ENCODE measurements at regions not wholly inside any gene's neighbourhood (a gene's known extent, or its start where the extent isn't known, plus 50 kb on each side); places are given as distances from the start of the nearest gene placed in this dataset.
"Not testable (repeated sequence)": the region's sequence is repeated elsewhere in the genome, so short reads cannot be mapped to it uniquely, and the experiment has no call there.

DNA sequence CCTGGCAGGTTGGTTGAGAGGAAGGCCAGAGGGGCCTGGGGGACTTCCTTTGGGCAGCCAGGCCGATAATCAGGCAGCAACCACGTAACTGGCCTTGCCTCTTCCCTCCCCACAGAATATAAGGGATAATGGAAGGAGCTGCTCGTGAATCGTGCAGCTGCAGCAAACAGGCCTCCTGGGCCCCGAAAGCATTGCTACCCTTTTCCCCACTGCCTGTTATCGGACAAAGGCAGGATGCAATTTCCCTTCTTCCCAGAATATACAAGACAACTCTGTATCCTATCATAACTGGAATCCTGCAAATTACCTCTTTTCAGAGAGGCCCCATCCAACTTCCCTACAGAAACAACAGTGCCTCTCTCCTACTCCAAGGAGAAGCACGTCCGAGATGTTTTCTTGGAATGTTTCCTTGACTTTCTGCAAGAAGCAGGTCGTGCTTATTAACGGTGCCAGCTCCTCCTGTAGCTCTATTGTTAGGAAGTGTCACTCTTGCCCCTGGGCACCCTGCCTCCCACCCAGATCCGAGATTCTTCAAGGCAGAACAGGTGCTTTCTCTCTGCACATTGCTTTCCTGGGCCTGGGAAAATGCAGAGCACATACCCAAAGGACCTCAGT is 106.0 kb upstream of the TIAM1 start:
- no peak for DNase-seq

DNA sequence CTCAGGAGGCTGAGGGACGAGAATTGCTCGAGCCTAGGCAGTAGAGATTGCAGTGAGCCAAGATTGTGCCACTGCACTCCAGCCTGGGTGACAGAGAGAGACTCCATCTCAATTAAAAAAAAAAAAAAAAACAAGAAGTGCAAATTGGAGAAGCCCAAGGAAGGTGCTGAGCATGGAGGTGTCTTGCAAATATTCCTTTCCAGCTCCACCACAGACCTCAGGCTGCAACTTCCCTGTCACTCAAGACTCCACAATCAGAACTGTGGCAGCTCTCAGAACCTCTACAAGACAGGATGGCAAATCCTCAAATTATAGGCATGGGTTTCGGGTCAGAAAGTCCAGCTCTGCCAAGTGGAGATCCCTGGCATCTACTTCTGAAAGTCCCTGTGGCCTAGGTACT is 104.4 kb upstream of the TIAM1 start:
- DNase-seq = no peak

DNA sequence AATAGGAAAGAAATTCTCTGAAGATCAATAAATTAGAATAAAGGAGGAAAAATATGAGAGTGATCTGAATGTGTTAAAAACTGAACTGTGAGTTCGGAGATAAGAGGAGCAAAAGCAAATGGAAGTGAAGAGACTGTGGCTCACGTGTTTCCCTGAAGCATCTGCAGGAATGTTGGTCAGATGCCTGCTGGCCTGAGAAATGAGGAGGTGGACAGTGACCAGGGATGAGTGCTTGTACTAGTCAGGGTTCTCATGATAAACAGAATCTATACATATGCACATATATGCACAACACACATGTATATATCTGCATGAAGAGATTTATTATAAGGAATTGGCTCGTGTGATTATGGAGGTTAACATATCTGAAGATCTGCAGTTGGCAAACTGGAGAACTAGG is 103.4 kb upstream of the TIAM1 start:
- peak; percentile 15 for DNase-seq

DNA sequence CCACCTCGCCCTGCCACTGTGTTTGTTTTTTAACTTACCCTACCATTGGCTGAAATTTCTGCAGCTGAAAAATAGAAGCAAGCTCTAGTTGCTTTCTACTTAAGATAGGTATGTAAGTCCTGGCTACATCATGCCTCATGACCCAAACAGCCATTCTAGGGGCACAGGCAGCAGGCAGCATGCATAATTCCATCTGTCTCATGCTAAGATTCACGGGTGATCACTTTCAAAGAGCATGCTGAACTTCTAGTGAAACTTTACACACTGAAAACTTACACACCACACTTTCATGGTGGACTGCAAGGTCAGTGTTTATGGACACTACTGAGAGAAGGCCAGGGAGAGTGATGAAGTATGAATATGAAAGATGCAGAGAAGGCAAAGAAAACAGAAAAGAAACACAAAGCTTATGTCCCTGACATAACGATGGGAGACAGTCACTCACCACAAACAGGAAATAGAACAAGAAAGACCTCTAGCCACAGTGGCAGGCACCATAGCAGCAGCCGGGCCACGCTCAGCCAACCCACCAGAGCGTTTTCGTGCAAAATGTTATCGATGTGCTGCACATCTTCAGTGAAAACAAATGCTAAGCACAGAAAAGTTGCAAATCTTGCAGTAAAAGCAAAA is 102.3 kb upstream of the TIAM1 start:
- no peak for DNase-seq

DNA sequence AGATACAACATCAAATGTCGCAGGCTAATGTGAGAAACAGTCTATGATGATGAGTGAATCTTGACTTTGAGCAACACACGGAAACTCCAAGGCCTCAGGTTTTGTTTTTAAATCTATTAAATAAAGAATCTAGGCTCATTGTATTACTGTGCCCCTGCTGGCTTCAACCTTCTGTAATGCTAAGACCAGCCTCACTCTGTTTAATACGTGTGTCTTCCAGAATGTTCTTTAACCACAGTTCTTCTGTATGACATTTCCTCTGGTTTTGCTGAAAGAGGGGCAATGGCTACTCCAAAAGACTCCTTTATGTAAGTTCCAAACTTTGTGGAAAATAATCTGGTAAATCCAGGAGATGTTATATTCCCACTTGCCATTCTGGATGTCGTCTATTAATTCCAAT is 101.1 kb upstream of the TIAM1 start:
- DNase-seq = no peak

DNA sequence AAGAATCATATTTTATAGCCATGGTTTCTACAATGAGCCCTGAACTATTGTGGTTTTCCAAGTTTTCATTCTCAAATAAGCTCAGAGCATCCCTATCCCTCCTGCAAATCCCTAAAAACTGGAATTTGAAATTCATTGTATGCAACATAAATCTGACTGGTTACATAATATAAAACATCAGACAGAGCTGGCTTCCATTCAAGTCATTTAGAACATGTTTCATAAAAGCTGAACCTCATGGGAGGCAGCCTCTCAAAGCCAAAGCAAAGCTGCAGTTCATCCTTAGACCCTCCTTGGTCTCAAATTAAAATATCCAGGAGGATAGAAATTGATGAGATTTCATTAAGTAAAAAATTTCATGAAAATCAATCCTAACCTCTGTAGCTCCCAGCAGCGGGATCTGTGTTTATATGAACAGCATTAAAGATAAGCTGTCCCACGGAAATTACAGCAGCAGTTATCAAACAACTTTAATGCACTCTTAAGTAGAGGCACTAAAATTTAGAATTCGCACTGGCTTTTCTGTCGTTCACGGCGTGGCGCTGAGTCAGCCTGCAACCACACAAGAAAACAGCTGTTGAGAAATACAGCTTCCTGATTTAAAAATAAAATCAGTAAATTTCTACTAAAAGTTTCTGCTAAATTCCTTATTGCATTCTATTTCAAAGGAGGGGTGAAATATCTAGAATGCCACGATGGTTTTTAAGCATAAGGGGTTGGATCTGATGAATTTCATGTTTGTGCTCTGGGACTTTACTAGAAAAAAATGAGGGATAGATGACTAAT is 99.9 kb upstream of the TIAM1 start:
- DNase-seq = no peak

DNA sequence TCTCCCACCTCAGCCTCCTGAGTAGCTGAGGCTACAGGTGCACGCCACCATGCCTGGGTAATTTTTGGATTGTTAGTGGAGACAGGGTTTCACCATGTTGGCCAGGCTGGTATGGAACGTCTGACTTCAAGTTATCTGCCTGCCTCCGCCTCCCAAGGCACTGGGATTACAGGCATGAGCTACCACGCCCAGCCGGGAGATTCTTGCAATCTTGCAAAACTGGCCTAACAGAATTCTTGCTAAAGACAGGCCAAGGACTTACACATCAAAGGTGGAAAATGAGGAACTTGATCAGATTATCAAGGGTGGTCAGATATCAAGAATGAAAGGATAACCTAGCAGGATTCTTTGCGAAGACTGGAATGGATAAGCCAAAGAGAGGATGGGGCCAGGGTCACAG is 98.3 kb upstream of the TIAM1 start:
- DNase-seq = no peak

DNA sequence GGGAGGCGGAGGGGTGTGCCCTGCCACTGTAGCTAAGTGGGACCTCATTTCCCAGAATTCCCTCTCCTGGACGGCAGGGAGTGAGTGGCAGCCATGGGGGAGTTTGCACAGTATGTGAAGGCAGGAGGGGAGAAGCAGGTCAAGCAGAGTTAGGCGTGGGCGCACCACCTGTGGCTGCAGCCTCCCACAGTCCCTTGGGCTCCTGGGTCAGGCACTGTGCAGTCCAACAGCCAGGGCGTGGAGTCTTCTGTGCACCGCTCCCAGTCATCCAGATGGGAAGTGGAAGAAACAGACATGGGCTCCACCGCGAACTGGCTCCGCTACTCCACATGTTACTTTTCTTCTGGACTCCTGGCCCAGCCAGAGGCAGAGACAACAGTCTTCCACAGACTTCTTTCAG is 85.4 kb upstream of the TIAM1 start:
- DNase-seq = no peak

DNA sequence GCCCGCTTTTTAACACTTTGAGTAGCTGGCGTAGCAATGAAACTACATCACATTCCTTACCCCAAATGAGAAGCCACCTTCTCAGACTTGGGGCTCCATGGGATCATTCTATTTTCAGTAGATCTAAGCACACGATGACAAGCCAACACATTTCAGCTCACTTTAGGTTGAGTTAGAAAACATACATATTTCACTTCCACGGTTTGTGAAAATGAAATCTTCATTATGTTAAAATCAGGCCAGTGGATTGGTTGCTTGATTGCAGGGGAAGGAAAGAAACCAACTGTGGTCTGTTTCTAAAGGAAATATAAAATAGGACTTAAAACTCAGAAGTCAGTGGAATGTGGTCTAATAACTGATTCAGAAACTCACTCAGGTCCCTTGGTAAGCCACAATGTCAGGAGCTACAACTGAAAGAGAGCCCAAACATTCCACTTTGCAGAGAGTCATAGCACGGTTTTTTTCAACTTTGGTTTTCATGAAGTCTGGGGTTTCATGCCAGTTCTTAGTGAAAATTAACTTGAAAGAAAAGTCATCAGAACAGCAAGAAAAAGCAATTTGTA is 82.3 kb upstream of the TIAM1 start:
- no peak for DNase-seq

DNA sequence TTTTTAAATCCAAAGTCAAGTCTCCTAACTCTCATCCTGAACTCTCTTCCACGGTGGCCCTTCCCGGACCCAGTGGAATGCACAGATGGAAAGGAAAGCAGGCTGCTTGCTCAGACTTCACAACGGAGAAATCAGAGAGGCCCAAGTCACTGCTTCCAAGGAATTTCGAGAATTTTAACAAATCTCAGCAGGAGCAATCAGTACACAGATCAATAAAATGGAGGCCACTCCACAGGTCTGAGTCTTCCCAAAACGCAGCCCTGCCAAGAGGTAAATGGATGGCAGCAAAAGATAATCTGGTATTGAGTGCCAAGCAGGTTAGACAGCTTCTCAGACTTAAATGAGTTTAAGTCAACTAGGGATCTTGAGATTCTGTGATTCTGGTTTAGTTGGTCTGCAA is 81.1 kb upstream of the TIAM1 start:
- no peak for DNase-seq

DNA sequence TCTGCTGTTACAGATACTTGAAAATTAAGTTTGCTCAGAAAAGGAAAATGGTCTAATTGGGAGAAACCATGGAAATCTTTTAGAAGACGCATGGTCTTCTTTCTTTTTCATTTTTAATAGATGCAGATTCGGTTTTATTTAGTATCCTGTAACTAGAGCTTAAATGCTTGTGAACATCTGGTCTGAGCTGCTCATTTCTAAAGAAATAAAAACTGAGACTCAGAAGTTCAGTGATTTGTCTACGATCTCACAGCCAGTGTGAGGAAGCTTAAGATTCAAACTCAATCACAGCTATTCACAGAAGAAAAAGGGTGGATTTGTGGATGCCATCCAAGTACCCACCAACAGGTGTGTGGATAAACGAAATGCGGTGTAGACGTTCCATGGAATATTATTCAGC is 80.0 kb upstream of the TIAM1 start:
- no peak for DNase-seq

DNA sequence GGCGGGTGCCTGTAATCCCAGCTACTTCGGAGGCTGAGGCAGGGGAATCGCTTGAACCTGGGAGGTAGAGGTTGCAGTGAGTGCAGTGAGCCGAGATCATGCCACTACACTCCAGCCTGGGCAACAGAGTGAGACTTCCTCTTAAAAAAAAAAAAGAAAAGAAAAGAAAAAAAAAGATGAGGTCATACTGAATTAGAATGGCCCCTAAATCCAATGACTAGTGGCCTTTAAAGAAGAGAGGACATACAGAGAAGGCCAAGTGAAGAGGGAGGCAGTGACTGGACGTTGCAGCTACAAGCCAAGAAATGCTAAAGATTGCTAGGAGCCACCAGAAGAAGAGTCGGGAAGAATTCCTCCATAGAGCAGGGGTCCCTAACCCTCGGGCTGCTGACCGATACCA is 76.9 kb upstream of the TIAM1 start:
- no peak for DNase-seq

DNA sequence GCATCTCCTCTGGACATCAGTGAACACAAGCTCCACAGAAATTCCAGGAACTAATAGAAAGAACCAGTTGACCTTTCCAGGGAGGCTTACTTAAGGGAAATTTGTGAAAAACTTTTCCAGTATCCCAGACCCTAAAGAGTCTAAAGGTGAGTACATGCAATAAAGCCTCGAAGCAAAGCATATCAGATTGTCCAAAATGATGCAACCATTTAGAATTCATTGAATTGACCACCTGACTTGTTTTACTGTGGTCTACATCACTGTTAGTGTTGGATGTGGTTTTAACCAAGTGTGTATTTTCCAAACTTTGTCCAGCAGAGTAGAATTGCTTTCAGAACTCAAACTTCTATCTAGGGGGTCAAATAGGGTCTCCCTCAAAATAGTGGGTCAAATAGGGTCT is 76.3 kb upstream of the TIAM1 start:
- DNase-seq = no peak

DNA sequence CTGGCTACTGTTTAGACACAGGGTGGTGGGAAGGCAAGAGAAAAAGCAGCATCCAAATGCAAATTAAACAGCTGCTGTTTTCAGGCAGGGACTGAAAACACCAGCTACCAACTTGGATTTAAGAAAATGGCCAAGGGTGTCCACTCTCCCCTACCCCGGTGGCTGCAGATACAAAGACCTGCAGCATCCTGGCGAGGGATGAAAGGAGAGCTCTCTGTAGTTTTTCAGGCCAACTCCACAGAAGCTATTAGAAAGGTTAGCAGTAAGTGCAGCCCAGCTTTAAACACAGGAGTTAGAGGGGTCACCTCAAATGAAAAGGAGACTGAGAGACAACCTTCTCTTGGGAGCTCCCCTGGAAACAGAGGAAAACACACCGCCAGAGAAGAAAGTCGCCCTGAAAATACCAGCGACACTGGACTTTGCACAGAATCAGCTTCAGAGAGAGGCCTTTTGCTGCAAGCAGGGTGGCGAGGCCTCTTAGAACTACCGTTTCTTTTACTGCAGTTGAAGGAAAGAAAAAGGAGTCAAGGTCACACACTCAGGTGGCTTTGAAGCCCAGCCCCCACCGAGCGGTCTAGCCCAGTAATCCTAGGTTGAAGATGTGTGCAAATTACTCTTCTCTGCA is 74.4 kb upstream of the TIAM1 start:
- no peak for DNase-seq

DNA sequence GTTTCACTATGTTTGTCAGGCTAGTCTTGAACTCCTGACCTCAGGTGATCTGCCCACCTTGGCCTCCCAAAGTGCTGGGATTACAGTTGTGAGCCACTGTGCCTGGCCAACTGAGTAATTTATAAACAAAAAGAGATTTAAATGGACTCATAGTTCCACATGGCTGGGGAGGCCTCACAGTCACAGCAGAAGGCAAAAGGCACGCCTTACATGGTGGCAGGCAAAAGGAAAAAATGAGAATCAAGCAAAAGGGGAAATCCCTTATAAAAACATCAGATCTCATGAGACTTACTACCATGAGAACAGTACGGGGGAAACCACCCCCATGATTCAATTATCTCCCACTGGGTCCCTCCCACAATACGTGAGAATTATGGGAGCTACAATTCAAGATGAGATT is 73.2 kb upstream of the TIAM1 start:
- DNase-seq = not testable (repeated sequence)

DNA sequence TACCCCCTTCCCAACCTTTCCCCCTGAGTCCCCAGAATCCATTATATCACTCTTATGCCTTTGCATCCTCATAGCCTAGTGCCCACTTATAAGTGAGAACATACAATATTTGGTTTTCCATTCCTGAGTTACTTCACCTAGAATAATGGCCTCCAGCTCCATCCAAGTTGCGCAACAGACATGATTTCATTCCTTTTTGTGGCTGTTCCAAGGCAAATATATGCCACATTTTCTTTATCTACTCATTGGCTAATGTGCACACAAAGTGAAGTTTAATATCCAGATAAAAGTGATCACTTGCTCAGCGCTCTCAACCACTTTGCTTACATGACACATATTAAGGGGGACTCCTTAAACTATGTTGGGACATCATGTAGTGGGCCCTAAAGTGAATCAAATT is 72.4 kb upstream of the TIAM1 start:
- DNase-seq = peak; percentile 19

DNA sequence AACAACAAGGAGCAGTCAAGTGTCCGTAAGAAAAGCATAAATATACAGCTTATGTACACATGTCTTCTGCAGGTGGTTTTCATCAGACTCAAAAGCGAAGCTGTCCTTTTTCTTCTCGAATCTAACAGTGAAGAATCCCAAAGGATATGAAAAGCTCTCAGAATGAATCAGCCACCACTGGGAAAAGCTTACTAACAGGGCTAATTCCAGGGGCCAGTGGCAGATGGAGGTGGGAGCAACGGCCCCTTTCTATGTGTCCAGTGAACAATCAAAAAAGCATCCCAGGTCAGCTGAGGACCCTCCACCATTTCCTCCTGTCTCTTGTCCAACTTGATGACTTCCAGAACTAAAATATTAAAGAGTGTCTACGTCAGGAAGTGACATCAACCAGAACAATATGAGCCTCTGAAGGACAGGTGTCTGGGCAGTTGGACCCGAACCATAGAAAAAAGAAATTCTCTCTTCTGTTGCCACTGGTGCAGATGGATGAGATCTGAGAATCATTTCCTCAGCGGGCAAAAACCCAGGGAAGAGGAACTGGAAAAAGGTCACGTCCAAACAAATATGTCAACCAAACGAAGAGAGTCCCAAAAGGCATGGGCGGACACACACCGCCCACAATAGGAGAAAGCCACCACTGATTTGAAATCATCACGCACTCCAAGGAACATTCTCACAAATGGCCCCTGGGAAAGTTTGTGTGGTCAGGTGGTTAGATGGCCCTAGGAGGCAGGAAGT is 70.4 kb upstream of the TIAM1 start:
- no peak for DNase-seq

DNA sequence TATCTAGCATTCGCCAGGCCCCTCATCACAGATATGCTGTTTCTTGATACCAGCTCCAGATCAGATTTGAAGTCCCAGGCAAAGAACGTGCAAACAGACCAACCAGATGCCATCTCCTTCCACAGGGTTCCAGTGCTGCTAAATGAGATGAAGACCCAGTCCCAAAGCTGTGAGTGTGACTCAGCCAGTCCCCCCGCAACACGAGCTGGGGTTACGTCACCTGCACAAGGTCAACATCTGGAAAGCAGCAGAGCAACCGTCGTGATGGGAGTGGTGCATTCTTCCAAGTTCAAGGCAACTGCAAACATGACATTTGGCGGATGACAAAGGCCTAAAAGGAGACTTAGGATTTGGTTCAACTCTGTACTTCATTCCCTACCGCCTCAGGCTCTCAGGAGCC is 69.6 kb upstream of the TIAM1 start:
- no peak for DNase-seq

DNA sequence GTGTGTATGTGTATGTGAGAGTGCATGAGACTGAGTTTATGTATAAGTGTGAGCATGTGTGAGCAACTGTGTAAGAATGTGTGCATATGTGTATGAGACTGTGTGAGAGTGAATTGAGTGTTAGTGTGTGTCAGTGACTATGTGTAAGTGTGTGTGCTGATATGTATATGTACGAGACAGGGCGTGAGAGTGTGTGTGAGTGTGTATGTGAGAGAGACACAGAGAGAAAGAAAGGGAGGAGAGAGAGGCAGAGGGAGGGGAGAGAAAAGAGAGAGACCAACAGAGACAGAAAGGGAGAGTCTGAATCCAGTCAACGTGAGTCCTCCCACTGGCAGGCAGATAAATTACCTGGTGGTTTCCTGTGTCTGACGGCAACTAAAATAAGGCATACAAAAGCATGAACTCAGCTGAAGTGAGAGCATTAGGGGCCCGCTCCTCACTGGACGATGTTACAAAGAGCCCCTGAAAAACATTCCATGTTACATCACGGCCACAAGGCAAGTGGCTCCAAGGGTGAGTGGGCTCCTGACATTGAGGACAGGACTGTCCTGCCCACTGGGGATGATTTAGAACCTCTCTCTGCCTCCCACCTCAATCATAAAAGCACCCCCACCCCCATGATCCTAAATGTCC is 66.6 kb upstream of the TIAM1 start:
- DNase-seq = peak; percentile 3

DNA sequence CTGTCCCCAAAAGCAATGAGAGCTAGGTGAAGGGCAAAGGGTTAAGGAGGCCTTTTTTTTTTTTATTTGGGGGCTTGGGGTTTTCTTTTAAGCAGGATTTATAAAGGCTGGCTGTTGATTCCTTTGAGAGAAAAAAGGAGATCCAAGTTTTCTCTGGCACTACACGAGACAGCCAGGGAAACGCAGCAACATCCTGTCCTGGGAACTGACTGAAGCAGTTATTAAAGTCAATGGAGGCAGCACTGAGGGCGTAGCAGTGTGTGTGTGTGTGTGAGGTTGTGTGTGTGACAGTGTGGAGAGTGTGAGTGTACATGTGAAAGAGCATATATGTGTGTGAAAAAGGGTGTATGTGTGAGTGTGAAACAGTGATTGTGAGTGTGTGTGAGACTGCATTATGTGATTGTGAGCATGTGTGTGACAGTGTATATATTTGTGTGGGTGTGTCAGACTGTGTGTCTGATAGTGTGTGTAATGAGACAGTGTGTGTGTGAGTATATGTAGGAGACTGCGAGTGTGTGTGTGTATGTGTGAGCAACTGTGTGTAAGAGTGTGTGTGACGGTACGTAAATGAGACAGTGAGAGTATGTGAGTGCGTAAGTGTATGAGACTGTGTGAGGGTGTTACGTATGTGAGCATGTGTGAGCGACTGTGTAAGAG is 65.9 kb upstream of the TIAM1 start:
- DNase-seq = no peak

DNA sequence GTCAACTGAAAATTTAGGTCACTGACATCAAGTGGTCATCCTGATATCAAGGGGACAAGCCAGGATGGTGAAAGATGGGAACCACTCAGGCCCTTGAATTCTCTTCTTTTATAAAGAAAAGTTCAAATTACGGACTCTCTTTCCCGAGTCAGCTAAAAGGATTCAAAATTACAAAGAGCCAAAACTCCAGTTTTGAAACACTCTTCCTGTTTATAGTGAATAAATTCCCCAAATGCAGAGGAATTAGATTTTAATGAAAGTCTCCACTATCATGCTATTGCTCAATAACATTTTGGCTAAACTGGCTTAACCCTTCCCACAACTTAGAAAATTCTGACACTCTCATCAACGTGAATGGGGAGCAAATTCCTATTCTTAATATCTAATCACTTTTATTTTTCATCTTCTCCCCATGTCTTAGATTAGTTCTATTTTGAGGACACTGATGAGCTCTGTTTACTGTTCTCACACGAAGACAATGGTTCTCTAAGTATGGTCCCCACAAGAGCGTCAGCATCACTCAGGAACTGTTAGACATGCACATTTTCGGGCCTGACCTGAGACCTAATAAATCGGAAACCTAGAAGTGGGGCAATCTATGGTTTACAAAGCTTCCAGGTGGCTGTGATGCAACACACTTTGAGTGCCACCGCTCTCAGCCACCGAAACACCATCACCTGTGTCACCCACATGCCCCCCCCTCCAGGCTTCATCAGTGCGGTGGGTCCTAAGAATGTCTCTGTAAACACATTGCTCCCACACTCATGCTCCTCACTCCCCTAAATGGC is 64.4 kb upstream of the TIAM1 start:
- DNase-seq = no peak

Data from NCI-H226 (cell line).